Naive thymus-derived CD4-positive, alpha-beta T cell (primary cell): ENCODE measurements at regions not wholly inside any gene's neighbourhood (a gene's known extent, or its start where the extent isn't known, plus 50 kb on each side); places are given as distances from the start of the nearest gene placed in this dataset.
"Not testable (repeated sequence)": the region's sequence is repeated elsewhere in the genome, so short reads cannot be mapped to it uniquely, and the experiment has no call there.

Source experiments
- ATAC-seq: fragments of 150-1000 bp; cut with Tn5 transposase; 2 replicates; pipeline ENCODE4 v1.10.0; 2021; ENCODE audit warnings: mild to moderate bottlenecking, moderate library complexity
- CTCF ChIA-PET: fragments of 350-600 bp; sonication (Branson Sonifier 250); formaldehyde crosslinking; loops from one replicate; lab custom pipeline; 2021; ENCODE audit warnings: antibody characterized with exemption; lab: Charles Lee
- POLR2A ChIA-PET: fragments of 350-600 bp; sonication (Branson Sonifier 250); formaldehyde crosslinking; loops from one replicate; lab custom pipeline; 2021; ENCODE audit warnings: antibody characterized with exemption, inconsistent platforms; lab: Charles Lee
- DNase-seq, 9 donors: peaks; one replicate each; pipeline versions ENCODE4 v3.0.0 to v3.0.0-alpha.2; 2020 to 2022; ENCODE audit warnings: mixed read lengths in 1 of 9
- H3K27ac ChIP-seq: one replicate; pipeline ENCODE4 v1.7.0; 2013; ENCODE audit warnings: mild to moderate bottlenecking, low read depth, low read length, moderate library complexity
- H3K27me3 ChIP-seq, 2 donors: one replicate each; pipeline ENCODE4 v1.7.0; 2013; ENCODE audit warnings: low read length in 2 of 2, mild to moderate bottlenecking in 2 of 2, moderate library complexity in 2 of 2; ENCODE audit not compliant: control insufficient read depth in 2 of 2, insufficient read depth in 2 of 2
- H3K36me3 ChIP-seq, 3 experiments: 1 replicate in 2 of 3; 2 replicates in 1 of 3; pipeline ENCODE4 v1.7.0; 2013; ENCODE audit warnings: low read length in 3 of 3, mild to moderate bottlenecking in 3 of 3, moderate library complexity in 1 of 3; ENCODE audit not compliant: insufficient read depth in 3 of 3, control insufficient read depth in 2 of 3
- H3K4me1 ChIP-seq, 2 donors: one replicate each; pipeline ENCODE4 v1.7.0; 2013; ENCODE audit warnings: low read length in 2 of 2, mild to moderate bottlenecking in 2 of 2, moderate library complexity in 1 of 2; ENCODE audit not compliant: control insufficient read depth in 2 of 2, insufficient read depth in 2 of 2
- H3K4me3 ChIP-seq: 2 replicates; pipeline ENCODE4 v1.7.0; 2013; ENCODE audit warnings: mild to moderate bottlenecking, low read length
- H3K9me3 ChIP-seq, 3 experiments: 1 replicate in 2 of 3; 2 replicates in 1 of 3; pipeline ENCODE4 v1.7.0; 2013; ENCODE audit warnings: low read length in 3 of 3; ENCODE audit not compliant: control insufficient read depth in 2 of 3
- H3K27ac Mint-ChIP-seq, 9 donors: one replicate each; pipeline ENCODE4 v1.8.0; 2020 to 2022; ENCODE audit warnings: mixed read lengths in 9 of 9, mild to moderate bottlenecking in 8 of 9, moderate library complexity in 5 of 9, inconsistent platforms in 2 of 9
- H3K27me3 Mint-ChIP-seq, 5 donors: one replicate each; pipeline ENCODE4 v1.8.0; 2021 to 2022; ENCODE audit warnings: mixed read lengths in 5 of 5, mild to moderate bottlenecking in 1 of 5
- H3K36me3 Mint-ChIP-seq, 5 donors: one replicate each; pipeline ENCODE4 v1.8.0; 2020 to 2022; ENCODE audit warnings: mixed read lengths in 5 of 5, mild to moderate bottlenecking in 3 of 5, inconsistent platforms in 1 of 5
- H3K4me1 Mint-ChIP-seq, 7 donors: one replicate each; pipeline ENCODE4 v1.8.0; 2020 to 2022; ENCODE audit warnings: mixed read lengths in 7 of 7, mild to moderate bottlenecking in 3 of 7, inconsistent platforms in 1 of 7
- H3K4me3 Mint-ChIP-seq, 10 donors: one replicate each; pipeline ENCODE4 v1.8.0; 2020 to 2022; ENCODE audit warnings: mild to moderate bottlenecking in 10 of 10, mixed read lengths in 10 of 10, moderate library complexity in 6 of 10, inconsistent platforms in 2 of 10
- H3K9me3 Mint-ChIP-seq, 11 donors: one replicate each; pipeline ENCODE4 v1.8.0; 2020 to 2022; ENCODE audit warnings: mixed read lengths in 11 of 11, mild to moderate bottlenecking in 4 of 11, inconsistent platforms in 1 of 11, moderate library complexity in 1 of 11
- intact Hi-C, 2 donors: fragments of 100-400 bp; cut with micrococcal nuclease; formaldehyde crosslinking; loops; one replicate each; pipeline ENCODE4 v1.15.1; 2023

GRCh38 chr21:10432456-10432855 lies 88.9 kb upstream of the TPTE start:
- H3K27me3 Mint-ChIP-seq, intact Hi-C loops, ATAC-seq, H3K4me3 ChIP-seq, CTCF ChIA-PET, H3K27ac ChIP-seq, H3K9me3 Mint-ChIP-seq, H3K36me3 ChIP-seq, DNase-seq, H3K4me3 Mint-ChIP-seq, H3K36me3 Mint-ChIP-seq, H3K27me3 ChIP-seq, H3K4me1 ChIP-seq, H3K4me1 Mint-ChIP-seq, POLR2A ChIA-PET, H3K27ac Mint-ChIP-seq: not testable (repeated sequence)
- peaks cover 5 to 41% (median 6%) of the 10 kb centered on the region in 3 experiments for H3K9me3 ChIP-seq

GRCh38 chr21:10437977-10438376 lies 83.4 kb upstream of the TPTE start:
- H3K9me3 ChIP-seq = peaks cover 0 to 14% (median 0%) of the 10 kb centered on the region in 3 experiments
- DNase-seq, H3K27ac Mint-ChIP-seq, H3K4me1 Mint-ChIP-seq, intact Hi-C loops, H3K36me3 ChIP-seq, H3K4me3 Mint-ChIP-seq, H3K27ac ChIP-seq, H3K4me3 ChIP-seq, ATAC-seq, POLR2A ChIA-PET, H3K36me3 Mint-ChIP-seq, CTCF ChIA-PET, H3K9me3 Mint-ChIP-seq, H3K27me3 ChIP-seq, H3K4me1 ChIP-seq, H3K27me3 Mint-ChIP-seq: not testable (repeated sequence)

DNA sequence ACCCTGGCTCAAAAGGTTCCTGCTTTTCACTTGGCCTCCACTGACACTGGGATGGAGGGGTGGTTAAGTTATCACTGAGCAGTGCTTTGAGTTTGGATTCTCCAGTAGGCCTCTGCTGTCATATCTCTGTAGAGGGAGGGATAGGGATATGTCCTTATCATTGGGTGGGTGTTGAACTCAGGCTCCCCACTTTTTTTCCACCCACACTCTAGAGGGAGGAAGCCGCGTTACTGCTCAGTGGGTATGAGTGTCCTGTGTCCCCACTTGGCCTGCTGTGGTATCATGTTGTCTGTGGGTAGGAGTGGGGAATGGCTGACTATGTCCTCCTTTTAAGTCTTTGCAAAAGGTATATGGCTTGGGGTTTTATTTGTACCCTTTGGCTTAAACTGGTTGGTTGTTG lies 80.7 kb upstream of the TPTE start:
- H3K36me3 ChIP-seq, H3K4me1 Mint-ChIP-seq, H3K27ac ChIP-seq, H3K27me3 Mint-ChIP-seq, H3K4me3 Mint-ChIP-seq, H3K4me1 ChIP-seq, DNase-seq, H3K36me3 Mint-ChIP-seq, H3K4me3 ChIP-seq, POLR2A ChIA-PET, H3K27me3 ChIP-seq, H3K27ac Mint-ChIP-seq, CTCF ChIA-PET, intact Hi-C loops: not testable (repeated sequence)
- peak; percentile 49 for ATAC-seq
- H3K9me3 ChIP-seq = peaks cover 0 to 14% (median 0%) of the 10 kb centered on the region in 3 experiments
- peaks cover 0 to 11% (median 2%) of the 10 kb centered on the region in 11 donors for H3K9me3 Mint-ChIP-seq

DNA sequence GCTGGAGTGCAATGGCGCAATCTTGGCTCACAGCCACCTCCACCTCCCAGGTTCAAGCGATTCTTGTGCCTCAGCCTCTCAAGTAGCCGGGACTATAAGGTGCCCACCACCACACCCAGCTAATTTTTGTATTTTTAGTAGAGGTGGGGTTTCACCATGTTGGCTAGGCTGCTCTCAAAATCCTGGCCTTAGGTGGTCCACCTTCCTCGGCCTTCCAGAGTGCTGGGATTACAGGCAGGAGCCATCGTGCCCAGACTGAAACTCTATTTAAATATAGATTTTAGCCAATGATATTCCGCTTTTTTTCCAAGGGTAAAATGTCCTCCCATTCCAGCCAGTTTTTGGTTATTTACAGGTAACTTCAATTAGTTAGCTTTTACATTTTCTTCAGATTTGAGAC lies 79.4 kb upstream of the TPTE start:
- H3K27ac ChIP-seq, H3K27me3 ChIP-seq, POLR2A ChIA-PET, CTCF ChIA-PET, H3K4me1 ChIP-seq, H3K4me3 Mint-ChIP-seq, H3K36me3 Mint-ChIP-seq, intact Hi-C loops, H3K4me1 Mint-ChIP-seq, H3K27ac Mint-ChIP-seq, DNase-seq, H3K4me3 ChIP-seq, H3K36me3 ChIP-seq, H3K27me3 Mint-ChIP-seq, ATAC-seq: not testable (repeated sequence)
- H3K9me3 Mint-ChIP-seq = peaks cover 0 to 17% (median 3%) of the 10 kb centered on the region in 11 donors
- H3K9me3 ChIP-seq = peaks cover 0 to 14% (median 0%) of the 10 kb centered on the region in 3 experiments

GRCh38 chr21:10445685-10446084 lies 75.7 kb upstream of the TPTE start:
- intact Hi-C loops, H3K27ac ChIP-seq, H3K27me3 ChIP-seq, H3K36me3 ChIP-seq, CTCF ChIA-PET, H3K4me1 ChIP-seq, H3K4me3 ChIP-seq, H3K4me3 Mint-ChIP-seq, H3K27me3 Mint-ChIP-seq, H3K4me1 Mint-ChIP-seq, H3K27ac Mint-ChIP-seq, POLR2A ChIA-PET, H3K36me3 Mint-ChIP-seq, ATAC-seq, DNase-seq, H3K9me3 ChIP-seq: not testable (repeated sequence)
- peaks cover 0 to 14% (median 2%) of the 10 kb centered on the region in 11 donors for H3K9me3 Mint-ChIP-seq

DNA sequence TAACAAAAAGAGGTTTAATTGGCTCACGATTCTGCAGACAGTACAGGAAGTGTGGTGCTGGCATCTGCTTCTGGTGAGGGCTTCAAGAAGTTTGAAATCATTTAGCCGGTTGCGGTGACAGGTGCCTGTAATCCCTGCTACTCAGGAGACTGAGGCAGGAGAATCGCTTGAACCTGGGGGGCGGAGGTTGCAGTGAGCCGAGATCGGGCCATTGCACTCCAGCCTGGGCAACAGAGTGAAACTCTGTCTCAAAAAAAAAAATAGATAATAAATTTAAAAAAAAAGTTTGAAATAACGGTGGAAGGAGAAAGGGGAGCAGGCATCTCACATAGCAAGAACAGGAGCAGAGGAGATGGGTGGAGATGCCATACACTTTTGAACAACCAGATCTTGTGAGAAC lies 71.9 kb upstream of the TPTE start:
- H3K9me3 ChIP-seq, H3K36me3 ChIP-seq, H3K4me1 ChIP-seq, ATAC-seq, H3K27me3 Mint-ChIP-seq, POLR2A ChIA-PET, CTCF ChIA-PET, H3K4me3 Mint-ChIP-seq, H3K27me3 ChIP-seq, H3K27ac Mint-ChIP-seq, H3K27ac ChIP-seq, intact Hi-C loops, DNase-seq, H3K4me1 Mint-ChIP-seq, H3K36me3 Mint-ChIP-seq, H3K4me3 ChIP-seq: not testable (repeated sequence)
- H3K9me3 Mint-ChIP-seq = peaks cover 3 to 33% (median 15%) of the 10 kb centered on the region in 11 donors

GRCh38 chr21:10451274-10451673 lies 70.1 kb upstream of the TPTE start:
- H3K27ac Mint-ChIP-seq, H3K36me3 ChIP-seq, intact Hi-C loops, POLR2A ChIA-PET, H3K27me3 Mint-ChIP-seq, ATAC-seq, DNase-seq, H3K36me3 Mint-ChIP-seq, H3K27ac ChIP-seq, H3K27me3 ChIP-seq, H3K4me3 ChIP-seq, H3K4me3 Mint-ChIP-seq, H3K4me1 ChIP-seq, CTCF ChIA-PET, H3K4me1 Mint-ChIP-seq, H3K9me3 ChIP-seq: not testable (repeated sequence)
- peaks cover 3 to 20% (median 11%) of the 10 kb centered on the region in 11 donors for H3K9me3 Mint-ChIP-seq
